DMS153 (cell line): ENCODE measurements at regions not wholly inside any gene's neighbourhood (a gene's known extent, or its start where the extent isn't known, plus 50 kb on each side); places are given as distances from the start of the nearest gene placed in this dataset.

Experiments used
- DNase-seq: peaks from one replicate; lab custom pipeline; 2025; lab: John Stamatoyannopoulos, UW

GRCh38 chr20:40960101-40960500 lies 68.5 kb upstream of the TOP1 start:
- no peak for DNase-seq

- DNase-seq, result no peak
Measured at GRCh38 chr20:40960521-40960956, 68.1 kb upstream of the TOP1 start.

DNA sequence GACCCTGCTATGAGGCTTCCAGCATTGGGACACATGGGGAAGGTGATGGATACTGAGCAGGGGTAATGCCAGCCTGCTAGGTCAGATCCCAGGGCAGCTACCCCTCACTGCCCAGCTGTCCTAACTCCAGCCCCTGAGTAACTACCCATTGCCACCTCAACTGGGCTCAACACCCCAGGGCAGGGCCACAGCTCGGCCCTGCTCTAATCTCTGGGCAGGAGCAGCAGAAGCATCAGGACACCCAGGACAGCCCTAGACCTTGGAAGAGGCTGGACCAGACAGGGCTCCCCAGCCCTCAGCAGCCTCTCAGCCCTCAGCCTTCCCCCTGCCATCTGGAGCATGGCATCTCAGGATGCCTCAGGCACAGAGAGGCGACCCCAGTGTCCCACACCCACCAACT lies 67.4 kb upstream of the TOP1 start:
- no peak for DNase-seq

DNA sequence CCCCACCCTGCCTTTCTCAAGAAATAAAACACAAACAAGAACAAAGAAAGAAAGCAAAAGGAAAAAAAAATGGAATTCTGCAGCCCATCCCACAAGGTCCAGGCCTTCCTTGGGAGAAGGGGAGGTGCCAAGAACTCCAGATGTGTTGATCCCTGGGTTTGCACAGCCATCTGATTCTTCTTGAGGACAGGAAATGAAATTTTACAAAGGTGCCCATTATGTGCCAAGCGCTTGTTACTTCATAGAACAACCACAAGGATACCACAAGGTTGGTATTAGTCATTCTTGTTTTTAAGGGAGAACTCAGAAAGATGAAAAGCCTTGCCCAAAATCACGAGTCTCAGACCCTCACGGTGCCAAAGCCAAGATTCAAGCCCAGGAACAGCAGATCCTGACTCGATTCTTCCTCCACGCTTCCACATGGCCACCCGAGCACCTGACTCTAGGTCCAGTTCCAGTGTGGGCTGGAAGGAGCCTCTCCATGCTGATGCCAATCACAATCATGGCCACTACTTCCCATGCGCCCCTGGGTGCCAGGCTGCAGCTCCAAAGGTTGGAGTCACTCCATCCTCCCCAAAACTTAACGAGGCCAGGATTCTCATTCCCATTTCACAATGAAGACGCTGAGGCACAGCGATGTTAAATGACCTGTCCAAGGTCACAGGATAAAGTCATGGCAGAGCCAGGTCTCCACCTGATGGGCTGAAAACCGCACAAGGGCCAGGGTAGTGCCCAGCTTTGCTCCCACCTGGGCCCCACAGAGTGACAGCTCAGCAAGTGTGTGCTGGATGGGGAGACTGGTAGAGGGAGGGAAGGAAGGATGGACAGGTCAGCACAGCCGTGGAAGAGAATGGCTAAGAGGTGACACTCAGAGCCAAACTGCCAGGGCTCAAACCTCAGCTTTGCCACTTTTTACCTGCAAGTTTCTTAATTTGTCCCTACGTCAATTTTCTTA lies 66.7 kb upstream of the TOP1 start:
- DNase-seq, result no peak

- peak; percentile 38 for DNase-seq
Measured at GRCh38 chr20:40962733-40963504, 65.7 kb upstream of the TOP1 start.

GRCh38 chr20:40963505-40963845 lies 65.1 kb upstream of the TOP1 start:
- no peak for DNase-seq

GRCh38 chr20:40965671-40966070 lies 63.0 kb upstream of the TOP1 start:
- DNase-seq, result no peak

GRCh38 chr20:40966103-40966502 lies 62.5 kb upstream of the TOP1 start:
- DNase-seq, result no peak

GRCh38 chr20:40966516-40967185 lies 62.0 kb upstream of the TOP1 start:
- no peak for DNase-seq

GRCh38 chr20:40967700-40968099 lies 60.9 kb upstream of the TOP1 start:
- DNase-seq, result no peak

DNA sequence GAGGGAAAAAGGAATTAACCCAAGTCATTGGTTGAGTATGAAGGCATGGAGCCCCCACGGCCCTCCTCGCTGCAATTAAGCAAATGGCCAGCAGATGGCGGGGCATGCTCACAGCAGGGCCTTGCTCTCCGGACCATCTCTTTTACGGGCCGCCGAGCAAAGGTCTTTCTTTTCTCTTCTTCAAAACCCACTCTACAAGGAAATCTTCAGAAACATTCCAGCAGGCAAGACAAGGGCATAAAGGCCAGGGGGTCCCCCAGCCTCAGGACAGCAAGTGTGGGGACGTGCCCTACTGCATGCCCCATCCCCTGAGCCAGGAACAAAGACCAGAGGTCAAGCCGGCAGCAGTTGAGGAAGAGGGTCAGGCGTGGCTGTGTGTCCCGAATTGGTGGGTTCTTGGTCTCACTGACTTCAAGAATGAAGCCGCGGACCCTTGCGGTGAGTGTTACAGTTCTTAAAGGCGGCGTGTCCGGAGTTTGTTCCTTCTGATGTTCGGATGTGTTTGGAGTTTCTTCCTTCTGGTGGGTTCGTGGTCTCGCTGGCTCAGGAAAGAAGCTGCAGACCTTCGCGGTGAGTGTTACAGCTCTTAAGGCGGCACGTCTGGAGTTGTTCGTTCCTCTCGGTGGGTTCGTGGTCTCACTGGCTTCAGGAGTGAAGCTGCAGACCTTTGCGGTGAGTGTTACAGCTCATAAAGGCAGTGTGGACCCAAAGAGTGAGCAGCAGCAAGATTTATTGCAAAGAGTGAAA lies 59.6 kb upstream of the TOP1 start:
- peak; percentile 28 for DNase-seq

GRCh38 chr20:40970218-40970617 lies 58.4 kb upstream of the TOP1 start:
- no peak for DNase-seq

- no peak for DNase-seq
Measured at GRCh38 chr20:40977218-40977617, 51.4 kb upstream of the TOP1 start.

- no peak for DNase-seq
Measured at GRCh38 chr20:40978761-40979160, 49.9 kb upstream of the TOP1 start.
